GM23338 (cell line): ENCODE measurements at regions not wholly inside any gene's neighbourhood (a gene's known extent, or its start where the extent isn't known, plus 50 kb on each side); places are given as distances from the start of the nearest gene placed in this dataset.

ENCODE experiments used
- ATAC-seq: fragments of 200-7000 bp; cut with Tn5 transposase; 3 replicates; pipeline ENCODE4 v1.9.1; 2020
- DNase-seq: peaks from one replicate; pipeline ENCODE4 v3.0.0-alpha.2; 2015; ENCODE audit warnings: low spot score
- H2AFZ ChIP-seq: fragments of 200-600 bp; sonication (generic); 2 replicates; pipeline ENCODE4 v1.8.0; 2016; ENCODE audit warnings: antibody characterized with exemption, mild to moderate bottlenecking, moderate library complexity
- H3F3A ChIP-seq: fragments of 200-600 bp; sonication (generic); replicated peaks from 2 replicates; pipeline ENCODE4 v1.8.0; 2017; ENCODE audit warnings: antibody characterized with exemption, mixed run types, low read depth
- H3K27ac ChIP-seq: fragments of 200-600 bp; sonication (generic); 2 replicates; pipeline ENCODE4 v1.6.1; 2016; ENCODE audit warnings: low read depth
- H3K27me3 ChIP-seq: fragments of 200-600 bp; sonication (generic); 2 replicates; pipeline ENCODE4 v1.8.0; 2016; ENCODE audit warnings: mild to moderate bottlenecking, mixed run types, moderate library complexity; ENCODE audit not compliant: insufficient read depth
- H3K36me3 ChIP-seq: fragments of 200-600 bp; sonication (generic); 2 replicates; pipeline ENCODE4 v1.8.0; 2016; ENCODE audit warnings: mild to moderate bottlenecking; ENCODE audit not compliant: insufficient read depth
- H3K4me1 ChIP-seq: fragments of 200-600 bp; sonication (generic); 2 replicates; pipeline ENCODE4 v1.8.0; 2016; ENCODE audit warnings: mild to moderate bottlenecking, moderate library complexity; ENCODE audit not compliant: insufficient read depth
- H3K4me2 ChIP-seq: fragments of 200-600 bp; sonication (generic); 2 replicates; pipeline ENCODE4 v1.7.1; 2017; ENCODE audit warnings: mixed run types
- H3K4me3 ChIP-seq: fragments of 200-600 bp; sonication (generic); 2 replicates; pipeline ENCODE4 v1.6.1; 2016; ENCODE audit warnings: mixed run types
- H3K79me2 ChIP-seq: fragments of 200-600 bp; sonication (generic); replicated peaks from 2 replicates; pipeline ENCODE4 v1.8.0; 2017; ENCODE audit warnings: mild to moderate bottlenecking; ENCODE audit not compliant: insufficient read depth
- H3K9me2 ChIP-seq: fragments of 200-600 bp; sonication (generic); 2 replicates; pipeline ENCODE4 v1.8.0; 2017; ENCODE audit not compliant: insufficient read depth
- H4K20me1 ChIP-seq: fragments of 200-600 bp; sonication (generic); replicated peaks from 2 replicates; pipeline ENCODE4 v1.8.0; 2017; ENCODE audit warnings: mild to moderate bottlenecking; ENCODE audit not compliant: insufficient read depth
- H3K27ac Mint-ChIP-seq: 2 replicates; pipeline ENCODE4 v1.8.0; 2020; ENCODE audit warnings: inconsistent platforms, mild to moderate bottlenecking, moderate library complexity, mixed read lengths
- H3K27me3 Mint-ChIP-seq: 3 replicates; pipeline ENCODE4 v1.8.0; 2022; ENCODE audit warnings: low read depth, mild to moderate bottlenecking, moderate library complexity, mixed read lengths, inconsistent platforms; ENCODE audit not compliant: insufficient read depth, poor library complexity
- H3K36me3 Mint-ChIP-seq: 3 replicates; pipeline ENCODE4 v1.8.0; 2021; ENCODE audit warnings: low read depth, mild to moderate bottlenecking, inconsistent platforms, moderate library complexity, mixed read lengths
- H3K4me1 Mint-ChIP-seq: 3 replicates; pipeline ENCODE4 v1.8.0; 2020; ENCODE audit warnings: mild to moderate bottlenecking, inconsistent platforms, mixed read lengths
- H3K4me3 Mint-ChIP-seq: 3 replicates; pipeline ENCODE4 v1.8.0; 2021; ENCODE audit warnings: moderate library complexity, mild to moderate bottlenecking, inconsistent platforms, mixed read lengths
- H3K9me3 Mint-ChIP-seq: 3 replicates; pipeline ENCODE4 v1.8.0; 2020; ENCODE audit warnings: moderate library complexity, mild to moderate bottlenecking, inconsistent platforms, mixed read lengths
- CTCF ChIP-seq, 2 experiments: fragments of 200-600 bp in 1 of 2; sonication (generic) in 1 of 2; conservative IDR thresholded peaks; 2 replicates each; pipeline versions ENCODE4 v1.5.1 to v1.6.1; 2016 to 2017; ENCODE audit warnings: antibody characterized with exemption in 2 of 2, low read depth in 2 of 2, mild to moderate bottlenecking in 2 of 2, moderate library complexity in 1 of 2
- EZH2 ChIP-seq: fragments of 200-600 bp; sonication (generic); IDR thresholded peaks from one replicate; pipeline ENCODE4 v1.8.0; 2017; ENCODE audit warnings: antibody characterized with exemption, mild to moderate bottlenecking, low read depth; ENCODE audit not compliant: unreplicated experiment
- JUNB ChIP-seq: IDR thresholded peaks from one replicate; pipeline ENCODE4 v1.6.1; 2016; ENCODE audit warnings: antibody characterized with exemption; ENCODE audit not compliant: unreplicated experiment
- REST ChIP-seq: IDR thresholded peaks from one replicate; pipeline ENCODE4 v1.6.1; 2018; ENCODE audit warnings: antibody characterized with exemption; ENCODE audit not compliant: unreplicated experiment
- STAT1 ChIP-seq: IDR thresholded peaks from one replicate; pipeline ENCODE4 v1.6.1; 2016; ENCODE audit warnings: antibody characterized with exemption; ENCODE audit not compliant: unreplicated experiment
- ZNF114 ChIP-seq: fragments of 250-450 bp; sonication (Bioruptor Pico); IDR thresholded peaks from 2 replicates; pipeline ENCODE4 v1.5.0; 2020; ENCODE audit warnings: mild to moderate bottlenecking, moderate library complexity
- ZNF462 ChIP-seq: fragments of 250-450 bp; sonication (Bioruptor Pico); IDR thresholded peaks from 2 replicates; pipeline ENCODE4 v1.5.0; 2020; ENCODE audit warnings: mild to moderate bottlenecking, moderate library complexity
- TF ChIP-seq, protein P1 (sequence below): IDR thresholded peaks from 2 replicates; pipeline ENCODE4 v1.6.1; 2016; ENCODE audit warnings: antibody characterized with exemption

GRCh38 chrX:134139090-134139489 is 97.9 kb upstream of the CCDC160 start (continued):
- TF ChIP-seq ZNF462 (CRISPR knock-in tag) (no peak), EZH2 (no peak), ZNF114 (CRISPR knock-in tag) (no peak), STAT1 (no peak), REST (no peak), JUNB (no peak)

DNA sequence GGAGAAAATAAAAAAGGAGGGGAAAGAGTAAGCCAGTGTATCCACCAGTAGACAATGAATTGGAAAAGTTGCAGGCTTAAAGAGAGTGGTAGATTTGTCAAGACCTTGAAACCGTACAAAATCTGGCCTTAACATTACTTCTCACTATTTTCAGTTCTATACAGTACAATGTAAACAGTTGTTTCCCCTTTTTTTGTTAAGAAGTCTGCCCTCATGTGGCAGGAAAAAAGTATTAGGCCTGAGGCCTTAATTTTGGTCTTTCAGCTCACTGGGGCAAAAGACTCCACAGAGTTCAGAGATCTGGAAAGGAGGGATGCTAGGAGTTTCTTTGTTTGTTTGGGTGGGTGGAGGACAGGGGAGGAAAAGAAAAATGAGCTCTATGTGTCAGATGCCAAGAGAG is 92.8 kb upstream of the CCDC160 start:
- H4K20me1 ChIP-seq: no peaks in the 10 kb centered on the region
- Mint-ChIP-seq H3K9me3 (no peaks in the 10 kb centered on the region), H3K27me3 (peaks cover 2% of the 10 kb centered on the region), H3K4me3 (no peak overlapping the region), H3K4me1 (peaks cover 2% of the 10 kb centered on the region), H3K27ac (no peak overlapping the region), H3K36me3 (no peaks in the 10 kb centered on the region)
- H3K27me3 ChIP-seq: no peaks in the 10 kb centered on the region
- no peak overlapping the region for H3K4me2 ChIP-seq
- no peaks in the 10 kb centered on the region for H3F3A ChIP-seq
- H3K36me3 ChIP-seq: no peaks in the 10 kb centered on the region
- no peak overlapping the region for H3K27ac ChIP-seq
- no peak overlapping the region for H2AFZ ChIP-seq
- peak; percentile 35 for DNase-seq
- no peaks in the 10 kb centered on the region for H3K79me2 ChIP-seq
- H3K9me2 ChIP-seq: no peaks in the 10 kb centered on the region
- peaks cover under 1% of the 10 kb centered on the region; the same call in 1 of the 2 replicates for H3K4me1 ChIP-seq
- H3K4me3 ChIP-seq: no peak overlapping the region
- TF ChIP-seq, protein P1, sequence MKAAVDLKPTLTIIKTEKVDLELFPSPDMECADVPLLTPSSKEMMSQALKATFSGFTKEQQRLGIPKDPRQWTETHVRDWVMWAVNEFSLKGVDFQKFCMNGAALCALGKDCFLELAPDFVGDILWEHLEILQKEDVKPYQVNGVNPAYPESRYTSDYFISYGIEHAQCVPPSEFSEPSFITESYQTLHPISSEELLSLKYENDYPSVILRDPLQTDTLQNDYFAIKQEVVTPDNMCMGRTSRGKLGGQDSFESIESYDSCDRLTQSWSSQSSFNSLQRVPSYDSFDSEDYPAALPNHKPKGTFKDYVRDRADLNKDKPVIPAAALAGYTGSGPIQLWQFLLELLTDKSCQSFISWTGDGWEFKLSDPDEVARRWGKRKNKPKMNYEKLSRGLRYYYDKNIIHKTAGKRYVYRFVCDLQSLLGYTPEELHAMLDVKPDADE: no peak
- TF ChIP-seq CTCF (conservative IDR thresholded peaks at IDR 0.05; ENCODE audit: low read depth in 2 of 2): peak; percentile 45 to 60
- peak; percentile 43; the same call in 1 of the 3 replicates for ATAC-seq
